Fibroblast of villous mesenchyme (primary cell): ENCODE measurements at regions not wholly inside any gene's neighbourhood (a gene's known extent, or its start where the extent isn't known, plus 50 kb on each side); places are given as distances from the start of the nearest gene placed in this dataset.

Source experiments
- DNase-seq: peaks from one replicate; pipeline ENCODE4 v3.0.0-alpha.2; 2010; ENCODE audit warnings: low read depth
- H3K4me3 ChIP-seq: 2 replicates; pipeline ENCODE4 v1.5.1; 2011; ENCODE audit warnings: low read depth, mild to moderate bottlenecking, low read length
- CTCF ChIP-seq: IDR thresholded peaks from 2 replicates; pipeline ENCODE4 v1.5.1; 2012; ENCODE audit warnings: low read depth, mild to moderate bottlenecking, low read length; ENCODE audit not compliant: insufficient read depth

- DNase-seq, result no peak
- no peak for TF ChIP-seq CTCF
- no peak overlapping the region for H3K4me3 ChIP-seq
Measured at GRCh38 chr14:61625165-61625564, 70.1 kb upstream of the HIF1A start.

DNA sequence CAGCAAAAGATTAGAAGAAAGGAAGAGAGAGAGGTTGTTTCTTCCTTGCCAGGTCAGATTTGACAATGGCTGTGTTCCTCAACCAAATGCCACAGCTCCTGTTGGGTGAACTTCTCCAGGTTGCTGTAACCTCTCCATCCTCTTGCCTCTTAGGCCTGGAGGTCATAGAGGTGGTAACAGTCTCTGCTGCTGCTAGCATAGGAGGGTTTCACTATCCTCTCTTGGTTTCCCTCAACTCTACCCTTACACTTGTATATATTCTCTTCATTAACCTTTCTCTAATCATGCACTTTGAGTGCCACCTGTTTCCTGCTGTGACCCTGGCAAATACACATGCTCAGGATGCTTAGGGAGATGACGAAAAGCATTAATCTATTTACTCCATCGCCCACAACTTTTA lies 67.7 kb upstream of the HIF1A start:
- no peak overlapping the region for H3K4me3 ChIP-seq
- no peak for DNase-seq
- no peak for TF ChIP-seq CTCF

DNA sequence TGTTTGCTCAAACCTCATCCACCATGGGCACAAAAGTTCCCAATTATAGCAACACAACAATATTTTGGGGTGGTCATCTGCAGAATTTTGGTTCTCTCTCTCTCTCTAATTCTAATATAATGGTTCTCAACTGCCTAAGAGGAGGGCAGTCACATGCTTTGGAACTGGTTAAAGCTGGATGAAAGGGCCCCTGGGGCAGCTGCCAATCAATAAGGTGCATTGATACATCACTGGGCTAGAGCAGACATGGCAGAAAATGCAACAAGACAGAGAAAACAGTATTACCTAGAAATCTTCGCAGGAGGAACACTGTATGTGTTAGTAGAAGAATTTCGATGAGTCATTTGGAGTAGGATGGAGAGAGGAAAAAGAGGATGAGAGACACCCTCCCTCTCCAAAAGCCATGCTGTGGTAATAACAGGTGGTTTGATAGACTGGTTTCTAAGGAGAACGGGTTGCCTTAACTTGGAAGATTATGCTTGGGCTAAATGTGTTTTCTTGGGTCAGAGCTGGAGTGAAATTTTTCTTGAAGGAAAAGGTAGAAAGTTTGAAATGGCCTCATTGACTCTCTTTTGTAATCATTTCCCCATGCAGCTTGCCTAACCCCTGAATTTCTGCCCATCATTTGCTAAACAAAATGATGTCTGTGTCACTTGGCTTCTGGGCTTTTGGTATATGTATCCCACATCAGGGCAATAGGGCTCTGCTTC lies 67.1 kb upstream of the HIF1A start:
- no peak for TF ChIP-seq CTCF
- no peak overlapping the region for H3K4me3 ChIP-seq
- DNase-seq, result no peak

DNA sequence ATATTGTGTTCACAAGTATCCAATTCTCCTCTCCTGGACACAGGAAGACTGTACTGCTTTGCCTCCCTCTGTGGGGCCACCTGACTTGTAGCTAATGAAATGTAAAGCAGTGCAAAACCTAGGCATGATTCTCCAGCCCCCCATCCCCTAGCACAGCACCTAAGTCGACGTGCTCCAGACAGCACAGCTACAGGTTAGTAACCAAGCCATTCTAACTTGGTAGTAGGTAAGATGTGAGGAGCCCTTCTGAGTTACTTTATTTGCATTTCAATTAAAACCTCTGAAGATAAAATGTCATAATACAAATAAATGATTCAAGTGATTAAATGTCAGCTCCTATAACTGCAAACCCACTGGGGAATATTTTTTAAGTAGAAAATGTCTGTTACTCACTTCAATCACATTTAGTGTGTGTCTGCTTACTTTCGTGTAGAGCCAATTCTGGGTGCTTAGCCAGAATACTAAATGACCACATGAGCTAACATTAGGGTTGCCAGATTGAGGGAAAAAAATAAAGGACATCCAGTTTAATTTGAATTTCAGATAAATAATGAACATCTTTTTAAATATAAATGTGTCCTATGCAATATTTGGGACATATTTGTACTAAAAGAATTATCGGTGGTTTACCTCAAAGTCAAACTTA lies 64.8 kb upstream of the HIF1A start:
- H3K4me3 ChIP-seq, result no peak overlapping the region
- peak; percentile 20 for DNase-seq
- TF ChIP-seq CTCF, result no peak

DNA sequence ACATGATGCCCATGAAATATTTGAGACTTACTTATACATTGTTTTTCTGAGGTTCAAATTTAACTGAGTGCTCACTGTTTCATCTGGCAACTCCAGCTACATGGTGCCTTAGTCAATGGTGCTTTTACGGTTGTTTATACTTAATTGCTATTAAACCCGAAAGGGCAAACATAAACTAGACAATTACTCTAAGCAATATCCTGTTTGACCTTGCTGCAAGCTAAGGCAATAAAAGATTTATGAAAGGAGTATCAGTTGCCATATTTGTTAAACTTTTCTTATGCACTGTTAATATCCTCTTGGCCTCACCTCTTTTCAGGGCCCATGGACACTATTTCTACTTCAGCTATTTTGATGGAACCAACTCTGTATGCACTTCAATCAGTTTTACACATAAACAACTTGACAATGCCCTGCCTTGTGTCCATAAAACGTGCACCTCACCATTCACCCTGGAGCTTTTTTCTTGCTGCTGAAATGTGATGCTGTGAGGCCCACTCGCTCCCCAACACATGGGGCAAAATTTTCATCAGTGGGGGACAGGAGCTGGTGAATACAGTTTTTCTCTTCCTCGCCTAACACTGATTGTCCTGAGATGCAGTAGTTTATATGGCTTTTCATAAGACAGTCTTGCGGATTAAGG lies 64.1 kb upstream of the HIF1A start:
- TF ChIP-seq CTCF, result no peak
- peak; percentile 80 for DNase-seq

DNA sequence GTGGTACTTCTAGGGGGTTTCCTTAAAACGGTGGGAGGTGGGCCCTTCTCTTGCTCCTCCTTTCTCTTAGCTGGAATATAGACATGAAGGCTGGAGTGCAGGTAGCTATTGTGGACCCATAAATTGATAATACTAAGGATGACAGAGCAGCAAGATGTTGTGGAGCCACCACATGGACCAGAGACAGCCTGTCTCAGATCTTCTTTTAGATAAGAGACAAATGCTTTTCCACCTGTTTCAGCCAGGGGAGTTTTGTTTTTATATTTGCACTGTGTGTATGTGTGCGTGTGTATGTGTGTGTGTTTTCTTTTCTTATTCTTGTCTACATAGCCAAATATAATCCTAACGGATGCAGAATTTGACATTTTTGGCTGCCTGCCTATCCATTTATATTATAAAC lies 62.9 kb upstream of the HIF1A start:
- TF ChIP-seq CTCF, result no peak
- H3K4me3 ChIP-seq, result no peak overlapping the region
- DNase-seq, result no peak

More for the DNA sequence above, 64.1 kb upstream of the HIF1A start:
- no peak overlapping the region for H3K4me3 ChIP-seq
